GM10266 (cell line): ENCODE measurements at regions not wholly inside any gene's neighbourhood (a gene's known extent, or its start where the extent isn't known, plus 50 kb on each side); places are given as distances from the start of the nearest gene placed in this dataset.

ENCODE experiments used
- DNase-seq: peaks from one replicate; pipeline ENCODE4 v3.0.0; 2012; ENCODE audit errors: extremely low spot score
- TF ChIP-seq, protein P1 (sequence below): IDR thresholded peaks from 2 replicates; pipeline ENCODE4 v1.5.1; 2012; ENCODE audit warnings: mild to moderate bottlenecking, low read depth; ENCODE audit not compliant: control insufficient read depth, insufficient read depth; ENCODE audit errors: missing control alignments

DNA sequence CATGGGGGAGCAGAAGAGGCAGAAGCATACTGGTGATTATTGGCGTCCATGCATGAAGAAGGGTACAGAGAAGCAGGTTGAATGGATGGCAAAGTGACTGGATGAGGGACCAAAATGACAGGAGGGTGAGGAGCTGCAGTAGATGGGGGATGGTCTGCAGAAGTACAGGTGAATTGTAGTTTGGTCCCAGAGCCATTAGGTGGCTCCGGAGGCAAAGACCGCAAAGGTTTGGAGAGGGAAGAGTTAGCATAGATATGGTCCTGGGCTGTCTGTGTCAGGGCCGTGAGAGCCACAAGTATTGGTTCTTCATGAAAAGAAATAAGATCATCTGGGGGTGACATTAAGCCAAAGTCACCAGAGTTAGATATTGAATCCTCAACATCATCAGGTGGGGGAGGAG is 59.0 kb upstream of the ZNF726 start:
- TF ChIP-seq, protein P1, sequence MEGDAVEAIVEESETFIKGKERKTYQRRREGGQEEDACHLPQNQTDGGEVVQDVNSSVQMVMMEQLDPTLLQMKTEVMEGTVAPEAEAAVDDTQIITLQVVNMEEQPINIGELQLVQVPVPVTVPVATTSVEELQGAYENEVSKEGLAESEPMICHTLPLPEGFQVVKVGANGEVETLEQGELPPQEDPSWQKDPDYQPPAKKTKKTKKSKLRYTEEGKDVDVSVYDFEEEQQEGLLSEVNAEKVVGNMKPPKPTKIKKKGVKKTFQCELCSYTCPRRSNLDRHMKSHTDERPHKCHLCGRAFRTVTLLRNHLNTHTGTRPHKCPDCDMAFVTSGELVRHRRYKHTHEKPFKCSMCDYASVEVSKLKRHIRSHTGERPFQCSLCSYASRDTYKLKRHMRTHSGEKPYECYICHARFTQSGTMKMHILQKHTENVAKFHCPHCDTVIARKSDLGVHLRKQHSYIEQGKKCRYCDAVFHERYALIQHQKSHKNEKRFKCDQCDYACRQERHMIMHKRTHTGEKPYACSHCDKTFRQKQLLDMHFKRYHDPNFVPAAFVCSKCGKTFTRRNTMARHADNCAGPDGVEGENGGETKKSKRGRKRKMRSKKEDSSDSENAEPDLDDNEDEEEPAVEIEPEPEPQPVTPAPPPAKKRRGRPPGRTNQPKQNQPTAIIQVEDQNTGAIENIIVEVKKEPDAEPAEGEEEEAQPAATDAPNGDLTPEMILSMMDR, result no peak
- DNase-seq, result no peak

GRCh38 chr19:23851966-23852365 is 62.7 kb upstream of the ZNF726 start:
- TF ChIP-seq, protein P1, result no peak
- DNase-seq, result no peak

- TF ChIP-seq, protein P1, result no peak
- DNase-seq, result no peak
Measured at GRCh38 chr19:23832717-23833327, 74.1 kb upstream of the ZNF681 start.

DNA sequence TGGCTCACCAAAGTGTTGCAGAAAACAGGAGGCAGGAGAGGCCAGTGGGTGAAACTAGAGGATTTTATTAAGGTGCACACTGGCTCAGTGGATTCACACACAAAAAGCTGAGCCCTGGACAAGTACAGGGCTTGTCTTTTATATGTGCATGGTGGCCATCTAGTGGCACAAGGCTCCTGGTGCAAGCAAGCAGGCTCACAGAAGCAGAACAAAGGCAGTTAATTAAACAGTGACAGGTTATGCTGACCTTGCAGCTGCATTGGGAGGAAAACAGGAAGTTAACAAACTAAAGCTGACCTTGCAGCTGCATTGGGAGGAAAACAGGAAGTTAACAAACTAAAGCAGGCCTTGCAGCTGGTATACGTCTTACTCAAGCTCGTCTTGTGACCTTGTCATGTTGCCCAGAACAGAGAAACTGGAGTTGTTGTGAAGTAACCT is 65.3 kb upstream of the ZNF681 start:
- no peak for DNase-seq
- TF ChIP-seq, protein P1, result peak; percentile 19

GRCh38 chr19:23822735-23823134 is 64.0 kb upstream of the ZNF681 start:
- no peak for DNase-seq
- TF ChIP-seq, protein P1, result no peak

- DNase-seq, result no peak
Measured at GRCh38 chr19:23817519-23817918, 58.8 kb upstream of the ZNF681 start.

DNA sequence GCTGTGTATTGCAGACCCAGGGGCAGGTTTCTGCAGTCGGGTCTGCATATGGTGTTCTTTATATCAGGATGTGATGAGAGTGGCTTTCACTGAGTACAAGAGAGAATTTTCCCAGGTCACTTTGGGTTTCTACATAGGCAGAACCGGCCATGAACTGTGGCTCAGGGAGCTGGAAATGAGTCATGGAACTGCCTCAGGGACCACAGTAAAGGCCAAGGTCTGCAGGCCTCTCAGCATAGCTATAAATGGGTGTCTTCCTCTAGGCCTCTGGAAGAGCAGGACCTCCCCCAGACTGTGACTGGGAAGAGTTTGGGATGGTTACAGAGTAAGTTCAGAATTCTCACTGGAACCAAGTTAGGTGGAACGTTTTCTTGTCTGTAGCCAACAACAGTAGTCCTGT is 51.8 kb upstream of the ZNF681 start:
- no peak for DNase-seq
- TF ChIP-seq, protein P1, result no peak

More at GRCh38 chr19:23817519-23817918, 58.8 kb upstream of the ZNF681 start:
- TF ChIP-seq, protein P1, result no peak
